NCI-H345 treated with DMSO at 0.1 percent for 48 hours (cell line): ENCODE measurements at regions not wholly inside any gene's neighbourhood (a gene's known extent, or its start where the extent isn't known, plus 50 kb on each side); places are given as distances from the start of the nearest gene placed in this dataset.
A peak's percentile ranks its signal among the peaks of the same experiment; 100 is the strongest.

Source experiments
- DNase-seq: peaks from one replicate; lab custom pipeline; 2025; ENCODE audit not compliant: unreplicated experiment; lab: John Stamatoyannopoulos, UW

- peak; percentile 61 for DNase-seq
Observed at GRCh38 chr16:66315210-66315825, 51.2 kb upstream of the CDH5 start.

GRCh38 chr16:66311306-66311705, 55.2 kb upstream of the CDH5 start:
- DNase-seq: no peak

- DNase-seq: no peak
Observed at GRCh38 chr16:66309215-66309807, 57.2 kb upstream of the CDH5 start.

- DNase-seq: no peak
Observed at GRCh38 chr16:66308096-66308495, 58.4 kb upstream of the CDH5 start.

GRCh38 chr16:66306366-66307150, 59.9 kb upstream of the CDH5 start:
- no peak for DNase-seq

GRCh38 chr16:66304961-66305360, 61.5 kb upstream of the CDH5 start:
- no peak for DNase-seq

GRCh38 chr16:66304151-66304550, 62.3 kb upstream of the CDH5 start:
- no peak for DNase-seq

- DNase-seq: no peak
Observed at GRCh38 chr16:66300501-66300900, 66.0 kb upstream of the CDH5 start.

- DNase-seq: no peak
Observed at GRCh38 chr16:66300037-66300436, 66.5 kb upstream of the CDH5 start.

- no peak for DNase-seq
Observed at GRCh38 chr16:66299349-66299748, 67.1 kb upstream of the CDH5 start.

GRCh38 chr16:66298571-66299120, 67.8 kb upstream of the CDH5 start:
- no peak for DNase-seq

GRCh38 chr16:66298006-66298405, 68.5 kb upstream of the CDH5 start:
- DNase-seq: no peak

- no peak for DNase-seq
Observed at GRCh38 chr16:66296591-66296990, 69.9 kb upstream of the CDH5 start.

- DNase-seq: no peak
Observed at GRCh38 chr16:66295761-66296546, 70.5 kb upstream of the CDH5 start.

- DNase-seq: no peak
Observed at GRCh38 chr16:66295213-66295612, 71.3 kb upstream of the CDH5 start.

GRCh38 chr16:66294507-66294906, 72.0 kb upstream of the CDH5 start:
- DNase-seq: no peak

GRCh38 chr16:66293932-66294331, 72.6 kb upstream of the CDH5 start:
- no peak for DNase-seq

- DNase-seq: no peak
Observed at GRCh38 chr16:66293207-66293735, 73.2 kb upstream of the CDH5 start.

GRCh38 chr16:66292241-66292935, 74.1 kb upstream of the CDH5 start:
- no peak for DNase-seq

- DNase-seq: no peak
Observed at GRCh38 chr16:66291833-66292232, 74.7 kb upstream of the CDH5 start.
